Gastrocnemius medialis (tissue), 4 donors: ENCODE measurements at regions not wholly inside any gene's neighbourhood (a gene's known extent, or its start where the extent isn't known, plus 50 kb on each side); places are given as distances from the start of the nearest gene placed in this dataset.

ENCODE experiments used
- ATAC-seq, 2 donors: fragments of 150-250 bp; one replicate each; pipeline ENCODE4 v1.9.1; 2016
- DNase-seq, 2 donors: peaks; one replicate each; pipeline ENCODE4 v3.0.0-alpha.2; 2019
- H3K27ac ChIP-seq, 4 donors: fragments of 200-600 bp; sonication (generic); 1 replicate in 1 of 4; 2 replicates in 3 of 4; pipeline ENCODE4 v1.5.1; 2016 to 2018; ENCODE audit warnings: mild to moderate bottlenecking in 2 of 4, moderate library complexity in 1 of 4
- H3K27me3 ChIP-seq, 3 donors: fragments of 200-600 bp; sonication (generic) in 2 of 3; 1 replicate in 1 of 3; 2 replicates in 2 of 3; pipeline versions ENCODE4 v1.5.1 to v1.6.0; 2016 to 2019; ENCODE audit warnings: mild to moderate bottlenecking in 1 of 3, moderate library complexity in 1 of 3
- H3K36me3 ChIP-seq, 2 donors: fragments of 200-600 bp; sonication (generic) in 1 of 2; one replicate each; pipeline ENCODE4 v1.5.1; 2017 to 2018
- H3K4me1 ChIP-seq, 2 donors: fragments of 200-600 bp; sonication (generic) in 1 of 2; one replicate each; pipeline ENCODE4 v1.5.1; 2016 to 2017; ENCODE audit warnings: mild to moderate bottlenecking in 2 of 2
- H3K4me3 ChIP-seq, 4 donors: fragments of 200-600 bp; sonication (generic) in 3 of 4; 1 replicate in 1 of 4; 2 replicates in 3 of 4; pipeline ENCODE4 v1.5.1; 2016 to 2019; ENCODE audit warnings: mild to moderate bottlenecking in 2 of 4
- H3K9me3 ChIP-seq, 3 donors: fragments of 200-600 bp; sonication (generic) in 2 of 3; 1 replicate in 1 of 3; 2 replicates in 2 of 3; pipeline ENCODE4 v1.5.1; 2016 to 2019
- POLR2A ChIP-seq, 2 donors: fragments of 450-650 bp; IDR thresholded peaks; one replicate each; pipeline ENCODE4 v1.6.1; 2017; ENCODE audit warnings: antibody characterized with exemption in 2 of 2, mild to moderate bottlenecking in 2 of 2, moderate library complexity in 2 of 2
- in situ Hi-C, 4 donors: fragments of 200-750 bp; cut with MboI; loops; one replicate each; pipeline versions ENCODE4 v1.15.0 to v1.8.0; 2017; ENCODE audit warnings: low sequenced_read_pairs in 4 of 4
- intact Hi-C: fragments of 100-400 bp; cut with DNase I; formaldehyde crosslinking; loops from one replicate; pipeline ENCODE4 v1.15.1; 2023; ENCODE audit warnings: low total_unique reads
- TF ChIP-seq, protein P1 (sequence below), 5 experiments: fragments of 450-650 bp in 3 of 5; fragments of 200-600 bp in 2 of 5; sonication (generic) in 2 of 5; IDR thresholded peaks in 4 of 5; conservative IDR thresholded peaks in 1 of 5; 1 replicate in 4 of 5; 2 replicates in 1 of 5; pipeline ENCODE4 v1.5.1; 2016 to 2019; ENCODE audit warnings: antibody characterized with exemption in 5 of 5, mild to moderate bottlenecking in 3 of 5, moderate library complexity in 3 of 5

DNA sequence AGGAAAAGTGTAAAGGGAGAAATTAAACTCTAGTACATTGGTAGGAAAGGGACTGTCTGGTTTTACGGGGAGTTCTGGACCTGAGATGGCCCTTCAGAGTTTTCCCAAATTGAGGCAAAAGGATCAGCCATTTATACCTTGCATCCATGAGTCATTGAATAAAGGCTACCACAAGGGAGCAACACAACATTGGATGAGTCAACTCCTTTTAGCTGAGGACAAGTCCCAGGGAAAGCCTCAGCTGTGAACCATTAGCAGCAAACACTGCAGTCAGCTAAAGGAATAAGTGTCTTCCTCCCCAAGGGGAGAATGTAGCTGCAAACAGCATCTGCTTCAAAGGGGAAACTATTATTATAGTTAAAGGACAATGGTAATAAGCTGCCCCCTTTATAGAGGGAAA lies 468.7 kb upstream of the ID4 start:
- DNase-seq (no peak), ATAC-seq (no peak)
- Histone ChIP-seq H3K4me3 (no peak overlapping the region), H3K4me1 (no peaks in the 10 kb centered on the region), H3K27me3 (no peaks in the 10 kb centered on the region), H3K36me3 (no peaks in the 10 kb centered on the region), H3K27ac (no peak overlapping the region), H3K9me3 (no peaks in the 10 kb centered on the region)
- intact Hi-C loops = no loop called here
- TF ChIP-seq, protein P1, sequence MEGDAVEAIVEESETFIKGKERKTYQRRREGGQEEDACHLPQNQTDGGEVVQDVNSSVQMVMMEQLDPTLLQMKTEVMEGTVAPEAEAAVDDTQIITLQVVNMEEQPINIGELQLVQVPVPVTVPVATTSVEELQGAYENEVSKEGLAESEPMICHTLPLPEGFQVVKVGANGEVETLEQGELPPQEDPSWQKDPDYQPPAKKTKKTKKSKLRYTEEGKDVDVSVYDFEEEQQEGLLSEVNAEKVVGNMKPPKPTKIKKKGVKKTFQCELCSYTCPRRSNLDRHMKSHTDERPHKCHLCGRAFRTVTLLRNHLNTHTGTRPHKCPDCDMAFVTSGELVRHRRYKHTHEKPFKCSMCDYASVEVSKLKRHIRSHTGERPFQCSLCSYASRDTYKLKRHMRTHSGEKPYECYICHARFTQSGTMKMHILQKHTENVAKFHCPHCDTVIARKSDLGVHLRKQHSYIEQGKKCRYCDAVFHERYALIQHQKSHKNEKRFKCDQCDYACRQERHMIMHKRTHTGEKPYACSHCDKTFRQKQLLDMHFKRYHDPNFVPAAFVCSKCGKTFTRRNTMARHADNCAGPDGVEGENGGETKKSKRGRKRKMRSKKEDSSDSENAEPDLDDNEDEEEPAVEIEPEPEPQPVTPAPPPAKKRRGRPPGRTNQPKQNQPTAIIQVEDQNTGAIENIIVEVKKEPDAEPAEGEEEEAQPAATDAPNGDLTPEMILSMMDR (IDR thresholded peaks at IDR 0.05 in 4 of 5, conservative IDR thresholded peaks at IDR 0.05 in 1 of 5) = no peak
- TF ChIP-seq POLR2A (IDR thresholded peaks at IDR 0.05) = no peak
- in situ Hi-C loops = no loop called here

GRCh38 chr6:19369785-19370184 lies 467.4 kb upstream of the ID4 start:
- H3K4me3 ChIP-seq = no peak overlapping the region
- DNase-seq (no peak), ATAC-seq (no peak)
- in situ Hi-C loops = no loop called here
- TF ChIP-seq POLR2A (IDR thresholded peaks at IDR 0.05) = no peak
- TF ChIP-seq, protein P1 (IDR thresholded peaks at IDR 0.05 in 4 of 5, conservative IDR thresholded peaks at IDR 0.05 in 1 of 5) = no peak
- intact Hi-C loops = no loop called here
- no peaks in the 10 kb centered on the region for H3K4me1 ChIP-seq
- H3K9me3 ChIP-seq = no peaks in the 10 kb centered on the region
- no peak overlapping the region for H3K27ac ChIP-seq
- no peaks in the 10 kb centered on the region for H3K27me3 ChIP-seq
- no peaks in the 10 kb centered on the region for H3K36me3 ChIP-seq

DNA sequence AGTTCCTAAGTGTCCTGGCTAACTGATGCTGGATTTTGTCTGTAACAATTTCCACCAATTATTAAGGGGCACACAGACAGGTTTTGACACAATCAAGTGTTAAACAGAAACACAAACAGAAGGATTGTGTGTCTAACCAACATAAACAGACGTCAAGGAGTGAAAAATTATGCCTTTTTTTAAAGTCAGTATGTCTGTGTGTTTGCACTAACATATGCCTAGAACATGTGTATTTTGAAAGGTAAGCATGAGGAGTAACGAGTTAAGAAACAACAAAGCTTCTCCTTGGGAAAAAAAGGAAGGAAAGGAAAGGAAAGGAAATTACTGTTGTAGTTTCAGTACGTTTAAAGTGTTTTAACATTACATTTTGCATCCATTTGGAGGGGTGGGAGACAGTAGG lies 466.3 kb upstream of the ID4 start:
- in situ Hi-C loops (no loop called here), intact Hi-C loops (no loop called here)
- Histone ChIP-seq H3K27me3 (no peaks in the 10 kb centered on the region), H3K36me3 (no peaks in the 10 kb centered on the region), H3K9me3 (no peaks in the 10 kb centered on the region), H3K4me3 (no peak overlapping the region), H3K27ac (no peak overlapping the region), H3K4me1 (no peaks in the 10 kb centered on the region)
- DNase-seq = no peak
- ATAC-seq = no peak
- TF ChIP-seq, protein P1 (IDR thresholded peaks at IDR 0.05 in 4 of 5, conservative IDR thresholded peaks at IDR 0.05 in 1 of 5) = no peak
- TF ChIP-seq POLR2A (IDR thresholded peaks at IDR 0.05) = no peak

- ATAC-seq (no peak), DNase-seq (no peak)
- Histone ChIP-seq H3K36me3 (no peaks in the 10 kb centered on the region), H3K27ac (no peak overlapping the region), H3K27me3 (no peaks in the 10 kb centered on the region), H3K9me3 (no peaks in the 10 kb centered on the region), H3K4me1 (no peaks in the 10 kb centered on the region), H3K4me3 (no peak overlapping the region)
- intact Hi-C loops = no loop called here
- in situ Hi-C loops = no loop called here
- TF ChIP-seq POLR2A (IDR thresholded peaks at IDR 0.05) = no peak
- TF ChIP-seq, protein P1 (IDR thresholded peaks at IDR 0.05 in 4 of 5, conservative IDR thresholded peaks at IDR 0.05 in 1 of 5) = no peak
Observed at GRCh38 chr6:19375613-19376012, 461.6 kb upstream of the ID4 start.

GRCh38 chr6:19377722-19378121 lies 459.4 kb upstream of the ID4 start:
- Histone ChIP-seq H3K27me3 (no peaks in the 10 kb centered on the region), H3K9me3 (no peaks in the 10 kb centered on the region), H3K4me3 (no peak overlapping the region), H3K36me3 (no peaks in the 10 kb centered on the region), H3K27ac (no peak overlapping the region), H3K4me1 (no peaks in the 10 kb centered on the region)
- in situ Hi-C loops = no loop called here
- TF ChIP-seq, protein P1 (IDR thresholded peaks at IDR 0.05 in 4 of 5, conservative IDR thresholded peaks at IDR 0.05 in 1 of 5) = no peak
- no peak for TF ChIP-seq POLR2A (IDR thresholded peaks at IDR 0.05)
- intact Hi-C loops = no loop called here
- DNase-seq (no peak), ATAC-seq (no peak)
